ENCODE measurements at regions not wholly inside any gene's neighbourhood (a gene's known extent, or its start where the extent isn't known, plus 50 kb on each side); places are given as distances from the start of the nearest gene placed in this dataset.
"Not testable (repeated sequence)": the region's sequence is repeated elsewhere in the genome, so short reads cannot be mapped to it uniquely, and the experiment has no call there.

- no peak for DNase-seq
These were observed 285.2 kb downstream of the ZNF248 start for GRCh38 chr10:37572206-37572605.

GRCh38 chr10:37566332-37566731, 291.1 kb downstream of the ZNF248 start:
- no peak for DNase-seq

GRCh38 chr10:37563715-37564108, 293.7 kb downstream of the ZNF248 start:
- no peak for DNase-seq

GRCh38 chr10:37563107-37563714, 294.2 kb downstream of the ZNF248 start:
- DNase-seq: no peak

GRCh38 chr10:37552881-37553280, 304.5 kb downstream of the ZNF248 start:
- DNase-seq: no peak

- no peak for DNase-seq
These were observed 308.4 kb downstream of the ZNF248 start for GRCh38 chr10:37549054-37549453.

GRCh38 chr10:37535459-37536246, 321.8 kb downstream of the ZNF248 start:
- no peak for DNase-seq

GRCh38 chr10:37534166-37534565, 323.2 kb downstream of the ZNF248 start:
- no peak for DNase-seq

- DNase-seq: peak; percentile 6
These were observed 332.0 kb downstream of the ZNF248 start for GRCh38 chr10:37525410-37525809.

GRCh38 chr10:37520488-37520887, 336.9 kb downstream of the ZNF248 start:
- no peak for DNase-seq

- DNase-seq: not testable (repeated sequence)
These were observed 346.9 kb downstream of the ZNF248 start for GRCh38 chr10:37510520-37510919.

GRCh38 chr10:37496061-37496460, 361.3 kb downstream of the ZNF248 start:
- no peak for DNase-seq

GRCh38 chr10:37495415-37495814, 362.0 kb downstream of the ZNF248 start:
- peak; percentile 0 for DNase-seq

GRCh38 chr10:37493185-37493796, 364.1 kb downstream of the ZNF248 start:
- not testable (repeated sequence) for DNase-seq

GRCh38 chr10:37490266-37490665, 364.9 kb downstream of the ANKRD30A start:
- DNase-seq: no peak

- no peak for DNase-seq
These were observed 364.2 kb downstream of the ANKRD30A start for GRCh38 chr10:37489658-37490003.

GRCh38 chr10:37488792-37489657, 363.6 kb downstream of the ANKRD30A start:
- DNase-seq: no peak

- DNase-seq: not testable (repeated sequence)
These were observed 355.2 kb downstream of the ANKRD30A start for GRCh38 chr10:37480596-37480995.

- no peak for DNase-seq
These were observed 354.1 kb downstream of the ANKRD30A start for GRCh38 chr10:37479469-37479868.

- DNase-seq: no peak
These were observed 353.0 kb downstream of the ANKRD30A start for GRCh38 chr10:37478381-37478780.

GRCh38 chr10:37476285-37476684, 350.9 kb downstream of the ANKRD30A start:
- DNase-seq: no peak

- DNase-seq: no peak
These were observed 349.2 kb downstream of the ANKRD30A start for GRCh38 chr10:37474645-37475044.

GRCh38 chr10:37473906-37474305, 348.5 kb downstream of the ANKRD30A start:
- no peak for DNase-seq
